PC-3 (cell line): ENCODE measurements at regions not wholly inside any gene's neighbourhood (a gene's known extent, or its start where the extent isn't known, plus 50 kb on each side); places are given as distances from the start of the nearest gene placed in this dataset.

Experiments used
- ATAC-seq: fragments of 200-7000 bp; cut with Tn5 transposase; 2 replicates; pipeline ENCODE4 v1.9.1; 2020; ENCODE audit warnings: mild to moderate bottlenecking, moderate library complexity
- BruUV-seq: library from RNA; stranded (reverse); fragments of 400-500 nt; replicated peaks from 2 replicates; lab custom pipeline; 2021; lab: Mats Ljungman, UMichigan
- CTCF ChIA-PET: fragments of 300-600 bp; sonication (Branson Sonifier 250); formaldehyde crosslinking; loops from one replicate; lab custom pipeline; 2022; ENCODE audit warnings: antibody characterized with exemption; lab: Charles Lee
- POLR2A ChIA-PET: fragments of 300-600 bp; sonication (Branson Sonifier 250); formaldehyde crosslinking; loops from one replicate; lab custom pipeline; 2022; ENCODE audit warnings: antibody characterized with exemption; ENCODE audit not compliant: unreplicated experiment; lab: Charles Lee
- DNase-seq: peaks from one replicate; pipeline ENCODE4 v3.0.0-alpha.2; 2015
- H2AFZ ChIP-seq: fragments of 300-600 bp; sonication (generic); 2 replicates; pipeline ENCODE4 v1.6.0; 2016; ENCODE audit warnings: antibody characterized with exemption, low read length
- H3F3A ChIP-seq: fragments of 300-600 bp; sonication (generic); one replicate; pipeline ENCODE4 v1.6.0; 2017; ENCODE audit warnings: antibody characterized with exemption, low read length, control low read depth, mild to moderate bottlenecking; ENCODE audit not compliant: unreplicated experiment
- H3K27ac ChIP-seq: fragments of 300-600 bp; sonication (generic); 2 replicates; pipeline ENCODE4 v1.5.1; 2016; ENCODE audit warnings: mild to moderate bottlenecking, low read length
- H3K27me3 ChIP-seq: fragments of 300-600 bp; sonication (generic); 2 replicates; pipeline ENCODE4 v1.6.1; 2016; ENCODE audit warnings: low read length, mixed read lengths
- H3K36me3 ChIP-seq: fragments of 300-600 bp; sonication (generic); 2 replicates; pipeline ENCODE4 v1.6.1; 2016; ENCODE audit warnings: low read depth, mixed run types, low read length, mixed read lengths
- H3K4me1 ChIP-seq: fragments of 300-600 bp; sonication (generic); 2 replicates; pipeline ENCODE4 v1.5.1; 2016; ENCODE audit warnings: low read length; ENCODE audit not compliant: insufficient read depth
- H3K4me2 ChIP-seq: fragments of 300-600 bp; sonication (generic); 2 replicates; pipeline ENCODE4 v1.6.0; 2016; ENCODE audit warnings: low read length
- H3K4me3 ChIP-seq: fragments of 300-600 bp; sonication (generic); 2 replicates; pipeline ENCODE4 v1.5.1; 2016; ENCODE audit warnings: mild to moderate bottlenecking, low read length, mixed read lengths
- H3K79me2 ChIP-seq: fragments of 300-600 bp; sonication (generic); 2 replicates; pipeline ENCODE4 v1.6.1; 2017; ENCODE audit warnings: low read length, mixed read lengths
- H3K9ac ChIP-seq: fragments of 300-600 bp; sonication (generic); 2 replicates; pipeline ENCODE4 v1.6.0; 2016; ENCODE audit warnings: mild to moderate bottlenecking, low read length
- H3K9me2 ChIP-seq: fragments of 300-600 bp; sonication (generic); replicated peaks from 2 replicates; pipeline ENCODE4 v1.6.1; 2016; ENCODE audit warnings: mixed run types, low read length, mixed read lengths
- H3K9me3 ChIP-seq: fragments of 300-600 bp; sonication (generic); 2 replicates; pipeline ENCODE4 v1.6.1; 2016; ENCODE audit warnings: low read length, mixed read lengths
- H4K20me1 ChIP-seq: fragments of 300-600 bp; sonication (generic); 2 replicates; pipeline ENCODE4 v1.6.1; 2016; ENCODE audit warnings: low read length, mixed read lengths
- CTCF ChIP-seq: fragments of 300-600 bp; sonication (generic); conservative IDR thresholded peaks from 2 replicates; pipeline ENCODE4 v1.5.1; 2017; ENCODE audit warnings: antibody characterized with exemption, low read depth, mild to moderate bottlenecking, low read length
- EZH2 ChIP-seq: fragments of 300-600 bp; sonication (generic); IDR thresholded peaks from one replicate; pipeline ENCODE4 v1.6.1; 2017; ENCODE audit warnings: antibody characterized with exemption, mild to moderate bottlenecking, low read length; ENCODE audit not compliant: unreplicated experiment
- EZH2phosphoT487 ChIP-seq: fragments of 300-600 bp; sonication (generic); IDR thresholded peaks from 2 replicates; pipeline ENCODE4 v1.6.1; 2018; ENCODE audit warnings: mild to moderate bottlenecking, antibody characterized with exemption, low read length, borderline replicate concordance
- intact Hi-C: fragments of 100-400 bp; cut with micrococcal nuclease; formaldehyde crosslinking; loops from 2 replicates; pipeline ENCODE4 v1.9.0; 2023

- Histone ChIP-seq H3K4me2 (no peak overlapping the region), H3K79me2 (no peaks in the 10 kb centered on the region), H3K27ac (no peak overlapping the region), H3K9me2 (no peaks in the 10 kb centered on the region), H3K4me1 (no peaks in the 10 kb centered on the region), H3K4me3 (no peak overlapping the region), H3F3A (no peaks in the 10 kb centered on the region), H4K20me1 (no peaks in the 10 kb centered on the region), H2AFZ (no peak overlapping the region), H3K36me3 (no peaks in the 10 kb centered on the region), H3K9ac (no peak overlapping the region), H3K9me3 (no peaks in the 10 kb centered on the region), H3K27me3 (peaks cover 76% of the 10 kb centered on the region)
- TF ChIP-seq EZH2 = no peak
- no peak for TF ChIP-seq CTCF
- TF ChIP-seq EZH2phosphoT487 = no peak
- POLR2A ChIA-PET = no interaction called here
- DNase-seq (no peak), ATAC-seq (no peak)
- intact Hi-C loops = no loop called here
- CTCF ChIA-PET = no interaction called here
- no TSS peak for BruUV-seq
Measured at GRCh38 chr11:134883484-134883883, 471.4 kb upstream of the B3GAT1 start.

DNA sequence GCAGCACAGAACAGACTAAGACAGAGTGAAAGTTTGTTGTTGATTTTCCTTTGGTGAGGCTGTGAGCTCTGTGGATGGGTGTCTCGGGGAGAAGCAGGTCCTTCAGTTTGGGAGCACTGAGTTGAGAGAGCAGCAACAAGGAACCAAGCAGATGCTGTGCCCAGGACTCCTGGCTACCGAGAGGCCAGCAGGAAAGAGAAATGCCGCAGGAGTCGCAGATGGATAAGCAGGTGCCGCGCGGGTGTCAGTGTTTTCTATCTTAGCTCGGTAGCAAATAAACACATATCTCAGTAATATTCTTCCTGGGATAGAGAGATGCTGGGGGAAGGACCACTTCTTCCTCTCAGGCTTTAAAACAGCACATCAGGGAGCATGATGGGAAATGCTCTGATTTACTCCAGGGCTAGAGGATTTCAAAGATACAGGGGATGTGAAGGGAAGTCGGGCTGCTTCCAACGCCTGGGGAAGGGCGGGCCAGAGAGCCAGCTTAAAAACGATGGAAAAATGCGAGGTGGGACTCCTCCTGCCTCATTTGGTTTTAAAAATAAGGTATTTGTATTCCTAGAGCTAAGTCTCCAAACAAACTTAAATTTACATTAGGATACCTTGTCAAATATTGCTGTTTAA, 470.7 kb upstream of the B3GAT1 start:
- no peak overlapping the region for H3K4me2 ChIP-seq
- no peak overlapping the region for H2AFZ ChIP-seq
- no peaks in the 10 kb centered on the region for H4K20me1 ChIP-seq
- TF ChIP-seq EZH2 = no peak
- no peak for TF ChIP-seq CTCF
- no peak for TF ChIP-seq EZH2phosphoT487
- BruUV-seq = no TSS peak
- intact Hi-C loops = no loop called here
- ChIA-PET POLR2A (no interaction called here), CTCF (no interaction called here)
- H3K4me1 ChIP-seq = no peaks in the 10 kb centered on the region
- H3K9ac ChIP-seq = no peak overlapping the region
- no peaks in the 10 kb centered on the region for H3F3A ChIP-seq
- DNase-seq = no peak
- peaks cover 76% of the 10 kb centered on the region for H3K27me3 ChIP-seq
- no peaks in the 10 kb centered on the region for H3K79me2 ChIP-seq
- no peak for ATAC-seq
- H3K27ac ChIP-seq = no peak overlapping the region
- no peak overlapping the region for H3K4me3 ChIP-seq
- H3K9me2 ChIP-seq = no peaks in the 10 kb centered on the region
- no peaks in the 10 kb centered on the region for H3K9me3 ChIP-seq
- H3K36me3 ChIP-seq = no peaks in the 10 kb centered on the region

DNA sequence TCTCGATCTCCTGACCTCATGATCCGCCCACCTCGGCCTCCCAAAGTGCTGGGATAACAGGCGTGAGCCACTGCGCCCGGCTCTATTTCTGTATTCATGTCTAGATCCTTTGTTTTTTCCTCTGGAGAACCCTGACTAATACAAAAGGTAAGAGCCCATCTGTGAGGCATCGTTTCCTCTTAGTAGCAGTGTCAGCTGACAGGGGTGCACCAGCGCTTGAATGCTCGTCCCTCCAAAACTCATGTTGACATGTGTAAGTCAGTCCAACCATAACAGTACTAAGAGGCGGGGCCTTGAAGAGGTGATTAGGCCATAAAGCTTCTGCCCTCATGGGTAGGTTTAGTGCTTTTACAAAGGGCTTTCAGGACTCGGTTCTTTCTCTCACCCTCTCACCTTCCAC, 470.1 kb upstream of the B3GAT1 start:
- Histone ChIP-seq H3K9me2 (no peaks in the 10 kb centered on the region), H3K4me2 (no peak overlapping the region), H3K36me3 (no peaks in the 10 kb centered on the region), H3K27me3 (peaks cover 77% of the 10 kb centered on the region), H2AFZ (no peak overlapping the region), H4K20me1 (no peaks in the 10 kb centered on the region), H3K4me1 (no peaks in the 10 kb centered on the region), H3K9ac (no peak overlapping the region), H3K4me3 (no peak overlapping the region), H3K79me2 (no peaks in the 10 kb centered on the region), H3K9me3 (no peaks in the 10 kb centered on the region), H3F3A (no peaks in the 10 kb centered on the region), H3K27ac (no peak overlapping the region)
- DNase-seq (no peak), ATAC-seq (no peak)
- ChIA-PET POLR2A (no interaction called here), CTCF (no interaction called here)
- no TSS peak for BruUV-seq
- intact Hi-C loops = no loop called here
- TF ChIP-seq EZH2 = no peak
- no peak for TF ChIP-seq CTCF
- no peak for TF ChIP-seq EZH2phosphoT487
